Stimulated activated CD4-positive, alpha-beta T cell treated with anti-CD3 and anti-CD28 coated beads, Interleukin-15, amount 100 ng/mL, for 1 hour (primary cell): ENCODE measurements at regions not wholly inside any gene's neighbourhood (a gene's known extent, or its start where the extent isn't known, plus 50 kb on each side); places are given as distances from the start of the nearest gene placed in this dataset.

Experiments
- DNase-seq, 2 donors: peaks; one replicate each; pipeline ENCODE4 v3.0.0-alpha.2; 2020; ENCODE audit warnings: low read depth in 1 of 2, low spot score in 1 of 2

DNA sequence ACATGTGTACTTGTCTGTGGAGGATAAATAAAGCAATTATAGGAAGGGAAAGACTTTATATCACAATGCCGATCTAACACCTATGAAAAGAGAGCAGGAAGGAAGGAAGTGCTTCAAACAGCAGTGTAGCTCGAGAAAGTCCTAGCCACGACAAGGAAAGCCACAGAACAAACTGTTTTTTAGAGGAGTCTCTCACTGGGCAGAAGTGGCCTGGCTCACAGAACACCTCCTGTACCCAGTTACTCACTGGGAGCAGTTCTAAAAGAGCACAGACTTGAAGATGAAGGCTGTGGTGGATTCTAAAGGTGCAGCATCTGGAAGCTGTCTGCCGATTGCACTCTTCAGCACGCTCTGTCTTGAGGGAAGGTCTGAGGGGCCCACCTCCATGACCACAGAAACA lies 248.8 kb upstream of the ATP11B start:
- DNase-seq: no peak

DNA sequence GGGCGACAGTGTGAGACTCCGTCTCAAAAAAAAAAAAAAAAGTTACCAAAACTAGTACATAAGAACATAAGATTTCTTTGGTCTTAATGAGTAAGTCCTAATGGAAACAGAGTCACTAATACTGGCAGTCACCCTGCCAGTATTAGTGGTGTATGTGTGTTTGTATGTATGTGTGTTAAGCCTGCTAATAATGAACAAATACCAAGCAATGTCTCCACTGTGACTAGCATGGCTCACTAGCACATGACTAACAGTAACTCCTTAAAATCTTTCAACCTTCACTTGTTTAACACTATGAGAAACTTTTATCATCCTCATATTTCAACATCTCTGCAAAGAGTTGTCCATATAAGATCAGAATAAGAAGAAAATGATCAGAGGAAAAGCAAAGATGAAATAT lies 231.0 kb upstream of the ATP11B start:
- no peak for DNase-seq

DNA sequence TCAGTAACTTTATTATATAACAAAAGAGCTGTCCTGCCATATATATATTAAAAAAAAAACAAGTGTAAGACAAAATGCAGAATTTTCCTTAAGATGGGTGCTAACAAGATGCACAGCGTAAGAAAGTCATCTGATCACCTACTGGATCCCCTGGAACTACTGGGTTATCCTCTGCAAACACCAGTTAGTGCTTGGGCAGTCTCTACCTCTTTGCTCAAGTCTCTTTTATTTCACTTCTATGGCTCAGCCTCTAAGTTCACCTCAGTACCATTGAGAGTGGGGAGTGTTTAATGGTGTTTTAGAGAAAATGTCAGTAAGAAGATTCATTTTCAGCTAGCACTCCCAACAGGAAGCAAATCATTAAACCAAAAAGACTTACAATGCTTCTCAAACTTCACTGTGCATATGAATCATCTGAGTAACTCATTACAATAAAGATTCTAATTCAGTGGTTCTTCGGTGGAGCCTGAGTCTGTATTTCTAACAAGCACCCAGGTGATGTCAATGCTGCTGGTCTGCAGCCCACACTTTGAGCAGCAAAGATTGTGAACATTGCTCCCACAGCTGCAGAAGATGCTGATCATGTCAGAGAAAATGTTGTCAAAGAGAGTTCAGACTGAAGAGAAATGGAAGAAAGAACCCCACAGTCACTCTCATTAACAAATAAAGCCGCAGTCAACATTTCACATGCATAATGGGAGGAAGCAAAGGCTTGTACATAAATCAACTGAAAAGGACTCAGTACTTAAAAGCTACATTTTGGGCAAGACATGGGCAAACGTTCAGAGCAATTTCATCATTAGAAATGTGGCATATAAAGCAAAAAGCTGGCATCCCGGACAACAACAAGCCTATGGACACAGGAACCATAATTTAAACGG lies 227.1 kb upstream of the ATP11B start:
- no peak for DNase-seq

DNA sequence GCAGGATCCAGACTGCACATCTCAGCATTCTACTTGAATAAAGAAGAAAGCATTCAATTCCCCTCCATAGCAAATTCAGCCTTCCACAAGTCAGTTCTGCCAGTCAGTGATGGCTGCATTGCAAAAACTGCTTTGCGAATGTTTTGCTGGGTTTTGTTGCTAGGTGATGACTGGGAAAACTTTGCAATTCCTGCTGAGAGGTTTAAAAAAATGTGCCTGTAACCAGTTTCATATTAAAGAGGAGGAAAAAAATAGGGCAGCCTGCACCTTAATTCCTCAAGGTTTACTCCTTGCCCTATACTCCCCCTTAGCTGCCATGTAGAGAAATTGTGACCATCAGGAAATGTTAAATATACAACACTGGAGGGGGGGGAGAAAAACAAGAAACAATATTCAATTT lies 225.6 kb upstream of the ATP11B start:
- no peak for DNase-seq

DNA sequence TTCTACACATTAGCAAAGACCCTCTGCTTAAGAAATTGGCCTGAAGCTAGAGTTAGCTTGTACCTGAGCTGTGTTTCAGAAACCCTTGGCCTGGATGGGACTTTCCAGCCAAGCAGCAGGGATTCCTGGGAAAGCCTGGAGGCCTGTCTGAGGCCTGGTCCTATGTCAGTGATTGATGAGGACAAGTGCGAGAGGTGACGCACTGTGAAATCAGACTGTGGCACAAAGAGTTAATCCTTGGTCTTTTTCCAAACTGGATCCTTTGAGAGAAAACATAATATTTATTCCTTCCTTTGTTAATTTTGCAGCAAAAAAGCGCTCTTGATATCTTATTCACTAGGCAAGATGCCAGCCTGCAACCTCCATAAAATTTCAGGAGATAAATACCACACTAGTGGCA lies 225.0 kb upstream of the ATP11B start:
- DNase-seq: no peak

DNA sequence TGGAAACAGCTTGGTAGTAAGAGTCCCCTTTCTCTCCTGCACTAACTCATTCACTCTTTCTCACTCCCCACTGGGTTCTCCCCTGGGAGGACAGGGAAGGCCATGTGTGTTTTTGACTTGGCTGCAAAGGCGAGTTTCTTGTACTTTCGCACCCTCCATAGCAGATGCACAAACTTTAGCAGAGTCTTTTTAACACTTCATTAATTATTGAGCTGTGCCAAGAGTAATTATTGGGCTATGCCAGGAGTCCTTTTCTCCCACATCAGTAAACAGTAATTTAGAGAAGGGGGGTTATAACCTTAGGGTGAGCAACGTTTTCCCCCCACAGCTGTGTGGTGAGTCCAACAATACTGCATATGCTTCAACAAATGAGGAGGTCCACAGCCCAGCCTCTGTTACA lies 224.4 kb upstream of the ATP11B start:
- DNase-seq: no peak

DNA sequence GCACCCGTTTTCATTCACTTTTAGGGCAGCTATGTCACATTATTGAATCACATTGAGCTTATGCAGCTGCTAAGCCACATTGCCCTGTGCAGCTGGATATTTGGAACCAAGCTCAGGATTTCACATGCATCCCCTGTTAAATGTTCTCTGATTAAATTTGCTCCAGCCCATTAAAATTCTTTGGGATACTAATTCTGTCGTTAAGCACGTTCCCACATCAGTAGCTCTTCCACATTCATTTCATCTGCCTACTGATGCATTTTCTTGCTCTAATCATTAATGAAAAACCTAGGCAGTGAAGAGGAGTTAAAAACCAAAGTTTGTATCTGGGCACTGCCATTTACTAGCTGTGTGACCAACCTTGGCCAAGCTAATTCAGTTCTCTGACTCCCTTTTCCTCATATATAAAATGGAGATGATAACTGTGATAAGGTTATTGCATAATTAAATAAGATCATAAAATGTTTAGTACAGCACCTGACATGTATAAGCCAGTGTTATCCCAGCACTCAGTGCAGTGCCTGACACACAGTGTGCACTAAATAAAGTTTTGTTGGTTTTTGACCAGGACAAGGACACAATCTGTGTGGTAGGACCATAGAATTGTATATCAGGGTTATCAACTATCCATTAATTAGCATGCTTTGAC lies 222.2 kb upstream of the ATP11B start:
- DNase-seq: no peak

DNA sequence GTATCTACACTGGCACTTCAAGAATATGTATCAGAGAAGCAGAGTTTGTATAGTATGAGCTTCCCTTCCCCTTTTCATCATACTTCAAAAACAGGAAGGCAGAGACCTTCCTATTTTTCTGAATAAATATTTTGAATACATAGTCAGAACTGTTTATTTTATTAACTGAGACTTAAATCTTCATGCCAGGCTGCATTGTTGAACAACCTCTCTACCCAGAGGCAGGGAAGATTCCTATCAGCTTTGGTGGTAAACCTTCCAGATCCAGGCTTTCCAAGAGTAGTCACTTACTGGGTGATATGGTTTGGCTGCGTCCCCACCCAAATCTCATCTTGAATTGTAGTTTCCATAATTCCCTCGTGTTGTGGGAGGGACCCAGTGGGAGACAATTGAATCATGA lies 217.4 kb upstream of the ATP11B start:
- no peak for DNase-seq

DNA sequence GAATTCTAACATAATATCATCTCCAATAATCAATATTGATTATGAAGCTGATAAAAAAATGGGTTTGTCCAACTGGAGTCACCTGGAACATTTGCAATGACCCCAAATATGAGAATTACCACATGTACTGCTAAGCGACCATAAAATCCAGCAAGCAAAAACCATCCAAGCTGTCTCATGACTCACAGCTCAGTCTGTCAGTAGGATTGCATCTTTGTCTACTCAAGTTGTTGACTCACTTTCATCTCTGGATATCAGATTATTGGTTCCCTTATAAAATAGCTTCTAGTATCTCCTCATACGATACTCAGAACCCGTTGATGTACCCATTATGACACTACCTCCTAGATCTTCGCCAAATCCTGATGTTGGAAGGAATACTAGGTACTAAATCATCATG lies 209.8 kb upstream of the ATP11B start:
- no peak for DNase-seq

DNA sequence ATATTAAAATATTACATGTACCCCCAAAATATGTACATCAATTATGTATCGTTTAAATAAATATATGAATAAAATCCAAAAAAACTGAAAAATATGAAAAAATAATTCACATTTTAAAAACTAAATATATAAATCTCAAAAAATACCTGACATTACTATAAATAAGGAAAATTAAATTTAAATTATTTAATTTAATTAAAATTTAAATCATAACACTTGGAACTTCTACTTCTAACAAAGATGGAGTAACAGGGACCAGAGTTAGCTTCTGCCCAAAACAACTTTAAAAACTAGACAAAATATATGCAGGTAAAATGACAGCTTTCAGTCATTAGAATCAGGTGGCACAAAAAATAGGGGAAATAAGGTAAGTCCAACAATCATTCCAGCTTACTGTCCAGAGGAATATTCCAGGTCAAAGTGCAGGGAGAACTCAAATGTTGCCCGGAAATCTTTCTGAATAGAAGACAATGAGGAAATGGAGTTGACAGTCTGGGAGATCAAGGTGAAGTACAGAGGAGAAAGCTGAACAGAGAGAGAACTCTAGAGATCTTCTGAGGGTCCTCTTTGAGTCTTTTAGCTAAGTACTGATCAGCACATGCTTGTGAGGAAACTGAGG lies 207.7 kb upstream of the ATP11B start:
- no peak for DNase-seq

DNA sequence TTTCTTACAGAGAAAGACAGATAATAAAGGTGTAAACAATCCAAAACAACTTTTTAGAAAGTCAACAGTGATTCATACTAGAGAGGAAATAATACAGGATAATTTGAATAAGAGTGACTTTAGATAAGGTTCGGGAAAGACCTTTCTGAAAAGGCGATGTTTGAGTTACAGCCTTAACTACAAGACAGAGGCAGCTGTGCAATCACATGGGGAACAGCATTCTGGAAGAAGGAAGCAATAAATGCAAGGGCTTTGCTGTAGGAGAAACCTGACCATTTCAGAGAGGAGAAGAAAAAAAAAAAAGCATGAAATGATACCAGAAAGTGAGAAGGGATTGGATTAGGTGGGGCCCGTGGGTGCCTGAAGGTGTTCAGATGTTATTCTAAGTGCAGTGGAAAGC lies 200.6 kb upstream of the ATP11B start:
- DNase-seq: no peak

DNA sequence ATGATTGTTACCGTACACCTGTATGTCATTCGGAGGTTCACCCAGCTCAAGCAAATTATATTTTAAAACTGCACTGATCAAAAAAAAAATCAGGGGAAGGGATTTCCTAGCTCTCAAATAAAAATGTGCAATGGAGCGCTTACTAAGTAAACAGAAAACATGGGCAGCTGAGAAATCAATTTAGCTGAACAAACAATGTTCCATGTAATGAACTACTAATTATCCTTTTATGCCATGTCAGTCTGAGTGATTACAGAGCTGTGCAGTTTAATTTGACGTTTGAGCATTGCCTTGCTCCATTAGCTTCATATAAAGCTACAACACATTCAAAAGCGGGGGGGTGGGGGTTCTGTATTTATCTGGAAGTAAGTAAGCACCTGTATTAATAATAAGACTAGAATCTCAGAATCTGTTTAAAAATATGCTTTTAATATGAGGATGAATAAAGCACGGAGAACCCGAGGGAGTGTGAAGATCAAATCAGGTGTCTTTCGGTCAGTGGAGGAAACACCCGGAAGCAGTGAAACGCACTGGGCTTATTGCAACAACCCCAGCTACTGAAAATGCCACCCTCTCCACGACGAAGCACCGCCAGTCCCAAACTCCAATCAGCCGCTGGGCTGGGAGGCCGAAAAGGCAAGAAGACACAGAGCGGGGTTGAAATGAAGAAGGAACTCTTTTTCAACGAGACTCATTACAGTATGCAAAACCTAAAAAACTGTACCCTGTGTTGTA lies 196.5 kb upstream of the ATP11B start:
- DNase-seq: no peak

DNA sequence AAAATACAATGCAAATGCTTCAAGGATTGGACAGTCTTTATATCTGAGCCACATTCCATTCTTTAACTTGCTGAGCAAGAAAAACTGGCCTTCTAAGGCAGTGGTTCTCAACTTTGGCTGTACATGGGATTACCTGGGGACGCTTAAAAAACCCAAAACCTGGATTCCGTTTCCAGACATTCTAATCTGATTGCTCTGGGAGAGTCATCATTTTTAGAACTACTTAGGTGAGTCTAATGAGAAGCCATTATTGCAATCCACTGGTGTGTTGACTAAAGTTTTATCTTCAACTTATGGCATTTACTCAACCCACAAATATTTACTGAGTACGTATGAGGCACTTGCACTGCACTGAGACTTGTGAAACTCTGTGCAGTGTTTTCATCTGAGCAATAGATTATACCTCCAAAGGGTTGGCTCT lies 195.7 kb upstream of the ATP11B start:
- DNase-seq: no peak

DNA sequence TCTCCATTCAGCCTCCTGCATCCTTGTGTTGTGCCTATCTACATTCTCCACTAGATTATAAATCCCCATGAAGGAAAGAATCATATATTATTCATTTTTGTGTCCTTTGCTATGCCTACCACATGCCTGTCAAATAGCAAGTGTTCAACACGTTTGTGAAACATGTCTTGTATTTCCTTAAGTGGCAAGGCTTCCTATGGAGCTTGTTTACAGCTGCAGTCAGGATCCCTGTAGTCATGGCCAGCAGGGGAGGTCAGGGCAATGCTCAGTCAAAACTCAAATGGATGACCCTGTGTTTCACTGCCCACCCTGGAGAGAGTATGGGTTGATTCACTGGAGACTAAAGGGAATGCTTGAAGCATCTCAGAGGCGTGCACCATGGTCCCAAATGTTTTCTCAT lies 191.7 kb upstream of the ATP11B start:
- DNase-seq: no peak

DNA sequence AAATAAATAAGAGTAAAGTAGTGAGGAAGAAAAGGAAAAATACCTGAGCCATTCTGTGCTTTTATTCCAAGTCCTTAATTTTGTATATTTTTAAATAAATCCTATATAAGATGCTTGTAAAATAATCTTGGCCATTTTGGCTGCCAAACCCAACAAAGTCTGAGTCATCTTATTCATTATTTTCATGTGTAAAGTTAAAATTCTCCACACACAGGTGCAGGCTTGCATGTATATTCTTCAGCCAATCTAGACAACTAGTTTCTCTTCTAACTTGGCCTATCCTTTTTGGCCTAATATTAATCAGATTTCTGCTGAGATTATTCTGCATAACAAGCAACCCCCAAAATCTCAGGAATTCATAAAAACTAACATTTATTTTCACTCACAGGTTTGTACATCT lies 189.8 kb upstream of the ATP11B start:
- no peak for DNase-seq

DNA sequence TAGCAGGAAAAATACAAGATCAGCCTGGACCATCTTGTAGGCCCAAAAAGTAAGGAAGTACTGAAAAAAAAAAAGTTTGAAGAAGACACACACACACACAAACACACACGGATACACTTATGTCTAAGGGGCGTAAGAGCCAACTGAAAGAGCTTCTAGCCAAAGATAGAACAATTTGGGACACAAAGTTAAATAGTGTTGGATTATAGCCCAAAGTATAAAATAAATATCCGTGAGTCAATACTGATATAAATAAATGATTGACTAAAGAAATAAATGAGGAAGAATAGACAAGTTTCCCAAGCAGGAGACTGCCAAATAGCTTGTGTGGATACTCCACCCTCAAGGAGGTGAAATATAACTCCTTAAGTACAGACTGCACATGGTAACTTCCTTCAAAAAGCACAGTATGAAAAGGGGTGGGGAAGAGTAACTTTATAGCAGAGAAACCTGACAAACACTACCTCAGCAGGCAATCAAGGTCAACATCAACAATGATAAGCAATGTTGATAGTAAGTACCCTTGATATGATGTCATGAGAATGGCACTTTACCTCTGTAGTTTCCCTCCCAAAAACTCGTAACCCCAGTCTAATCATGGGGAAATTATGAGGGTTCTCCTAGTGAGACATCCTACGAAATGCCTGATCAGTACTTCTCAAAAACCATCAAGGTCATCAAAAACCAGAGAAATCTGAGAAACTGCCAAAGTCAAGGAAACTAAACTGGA lies 187.3 kb upstream of the ATP11B start:
- no peak for DNase-seq

DNA sequence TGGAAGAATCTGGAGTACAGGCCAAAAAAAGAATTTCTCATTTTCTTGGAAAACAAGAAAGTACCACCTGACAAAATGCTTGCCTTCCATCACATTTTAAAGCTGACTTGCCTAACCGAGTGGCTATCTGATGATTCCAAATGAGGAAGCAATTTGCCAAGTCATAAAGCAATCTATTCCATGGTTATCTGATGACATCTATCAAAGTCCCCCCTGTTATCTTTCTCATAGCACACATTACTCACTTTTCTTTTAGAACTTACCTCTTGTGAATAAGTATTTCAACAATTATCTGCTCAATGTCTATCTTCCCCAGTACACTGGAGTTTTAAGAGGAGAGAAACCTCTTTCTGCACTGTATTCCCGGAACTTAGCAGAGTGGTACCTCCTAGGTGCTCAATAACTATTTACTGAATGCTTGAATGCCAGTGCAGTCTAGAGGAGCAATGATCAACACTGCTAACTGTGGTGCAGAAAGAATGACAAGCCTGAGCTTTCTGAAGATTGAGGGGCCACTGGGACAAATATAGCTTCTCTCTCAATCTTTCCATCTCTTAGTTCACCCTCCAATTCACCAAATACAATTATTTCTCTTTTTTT lies 186.3 kb upstream of the ATP11B start:
- DNase-seq: no peak

DNA sequence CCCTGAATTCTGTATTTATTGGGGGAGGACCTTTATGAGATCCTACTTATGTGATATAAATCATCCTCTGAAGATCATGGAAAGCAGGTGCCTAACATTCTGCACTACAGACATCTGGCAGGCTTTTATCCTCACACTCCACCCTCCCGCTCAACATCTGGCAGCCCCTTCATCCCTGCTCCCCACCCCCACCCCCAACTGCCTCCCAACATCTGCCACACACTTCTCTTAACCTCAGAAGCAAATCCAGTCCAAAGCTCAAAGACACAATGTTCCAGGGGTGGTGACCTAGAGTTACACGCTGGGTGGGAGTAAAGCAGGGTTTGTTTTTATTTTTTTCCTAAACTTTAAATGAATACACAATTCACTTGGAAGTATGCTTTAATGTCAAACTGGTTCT lies 184.5 kb upstream of the ATP11B start:
- no peak for DNase-seq

DNA sequence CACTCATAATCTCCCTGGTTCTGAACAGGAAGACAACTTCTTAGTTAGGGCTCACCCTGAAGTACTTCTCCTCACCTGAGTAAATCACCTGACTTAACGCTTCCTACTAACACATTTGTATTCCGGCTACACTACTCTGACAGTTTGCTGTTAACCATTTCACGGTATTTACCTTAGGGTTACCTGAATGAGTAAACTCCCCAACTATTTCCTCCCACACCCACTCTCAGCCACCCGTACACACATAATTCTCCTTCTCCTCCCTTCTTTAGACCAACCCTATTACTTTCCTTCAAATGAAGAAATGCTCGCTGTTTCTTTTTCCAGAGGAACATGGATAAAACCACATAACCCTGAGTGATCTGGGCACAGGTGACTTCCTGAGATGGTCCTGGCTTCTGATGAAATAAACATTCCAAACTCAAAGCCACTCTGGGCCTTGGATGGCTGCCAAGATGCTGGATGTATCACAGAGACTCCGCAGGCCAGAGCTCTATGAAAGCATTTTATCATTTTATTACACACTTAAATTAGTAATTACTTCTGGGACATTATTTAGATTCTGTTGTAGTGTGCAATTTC lies 183.6 kb upstream of the ATP11B start:
- no peak for DNase-seq

DNA sequence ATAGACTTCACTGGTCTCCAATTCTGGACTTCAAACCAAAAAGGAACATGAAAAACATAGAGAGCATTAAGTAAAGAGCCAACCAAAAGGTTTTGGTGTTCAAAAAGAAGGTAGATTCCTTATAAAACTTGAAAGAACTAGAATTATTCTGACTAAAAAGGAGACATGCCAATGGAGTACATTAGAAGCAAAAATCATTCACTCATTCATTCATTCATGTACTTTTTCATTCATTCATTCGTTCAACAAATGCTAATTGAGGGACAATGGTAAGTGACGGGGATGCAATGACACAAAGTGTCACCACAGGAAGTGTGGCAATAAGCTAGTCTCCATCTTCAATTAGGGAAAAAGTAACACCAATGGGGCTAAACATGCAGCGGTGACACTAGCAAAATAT lies 181.0 kb upstream of the ATP11B start:
- no peak for DNase-seq
